ENCODE measurements at regions not wholly inside any gene's neighbourhood (a gene's known extent, or its start where the extent isn't known, plus 50 kb on each side); places are given as distances from the start of the nearest gene placed in this dataset.
"Not testable (repeated sequence)": the region's sequence is repeated elsewhere in the genome, so short reads cannot be mapped to it uniquely, and the experiment has no call there.

DNA sequence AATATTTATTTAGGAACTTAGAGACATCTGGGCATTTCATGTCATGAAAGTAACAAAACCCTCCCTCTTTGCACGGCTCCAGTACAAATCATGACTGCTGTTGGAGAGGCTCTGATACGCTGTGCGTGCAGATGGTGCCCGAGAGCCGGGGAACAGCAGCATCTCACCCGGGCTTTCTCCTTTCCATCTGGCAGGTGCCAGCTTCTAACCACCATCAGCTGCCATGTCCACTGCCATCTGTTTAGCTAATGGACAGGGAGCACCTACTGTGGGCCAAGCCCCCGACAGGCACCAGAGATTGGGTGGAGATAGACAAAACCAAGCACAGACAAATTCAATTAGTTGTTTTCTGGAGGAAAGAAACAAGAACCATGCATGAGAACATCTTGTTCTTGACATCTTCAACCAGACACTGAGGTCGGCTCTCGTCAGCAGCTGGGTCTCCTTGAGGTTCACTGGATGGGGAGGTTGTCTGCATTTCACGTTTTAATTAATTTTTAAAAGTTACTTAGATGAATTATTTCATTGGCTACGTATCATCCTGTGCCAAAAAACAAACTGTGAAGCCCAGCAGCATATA is 323.7 kb downstream of the THBS2 start:
- no peak for DNase-seq

DNA sequence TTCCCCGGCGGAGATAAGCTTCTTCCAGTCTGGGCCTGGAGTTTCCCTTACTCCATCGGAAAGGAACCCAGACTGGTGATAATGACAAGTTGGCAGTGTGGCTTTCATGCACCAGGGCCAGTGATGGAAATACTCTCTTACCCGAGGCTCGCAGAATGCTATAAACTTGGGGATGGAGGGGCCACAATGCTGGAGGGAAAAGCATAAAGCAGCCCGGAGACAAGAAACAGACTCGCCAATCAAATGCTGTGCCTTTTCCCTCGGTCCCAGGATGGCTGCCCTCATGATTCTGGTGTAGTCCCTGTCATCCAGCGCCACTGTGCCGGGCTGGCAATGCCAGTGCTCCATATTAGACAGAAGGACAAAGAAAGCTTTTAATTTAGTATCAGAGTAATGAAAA is 325.6 kb downstream of the THBS2 start:
- no peak for DNase-seq

DNA sequence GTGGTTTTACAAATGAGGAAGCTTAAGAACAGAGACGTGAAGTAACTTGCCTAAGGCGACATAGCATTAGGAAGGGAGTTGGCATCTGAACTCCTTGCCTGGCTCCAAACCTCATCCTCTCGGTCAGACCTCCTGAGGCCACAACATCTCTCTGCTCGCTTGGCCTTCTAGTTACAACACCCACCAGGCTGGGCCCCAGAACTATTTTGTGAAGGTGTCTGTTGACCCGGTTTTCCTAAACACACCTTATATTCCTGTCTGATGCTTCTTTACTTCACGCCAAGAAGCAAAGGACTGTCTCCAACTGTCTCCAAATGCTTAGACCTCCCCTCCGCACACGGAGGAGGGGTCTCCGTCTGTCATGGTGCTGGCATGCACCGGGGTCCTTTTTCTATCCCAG is 326.6 kb downstream of the THBS2 start:
- no peak for DNase-seq

DNA sequence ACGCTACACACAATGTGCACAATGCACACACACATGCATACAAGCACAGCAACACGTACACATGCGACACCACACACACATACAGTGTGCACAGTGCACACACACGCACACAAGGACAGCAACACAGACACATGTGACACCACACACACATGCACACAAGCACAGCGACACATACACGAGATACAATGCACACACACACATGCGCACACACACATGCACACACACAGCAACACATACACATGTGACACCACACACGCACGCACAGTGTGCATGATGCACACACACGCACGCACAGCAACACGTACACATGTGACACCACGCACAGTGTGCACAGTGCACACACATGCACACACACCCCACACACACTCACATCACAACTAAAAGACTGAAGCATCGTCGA is 327.3 kb downstream of the THBS2 start:
- no peak for DNase-seq

DNA sequence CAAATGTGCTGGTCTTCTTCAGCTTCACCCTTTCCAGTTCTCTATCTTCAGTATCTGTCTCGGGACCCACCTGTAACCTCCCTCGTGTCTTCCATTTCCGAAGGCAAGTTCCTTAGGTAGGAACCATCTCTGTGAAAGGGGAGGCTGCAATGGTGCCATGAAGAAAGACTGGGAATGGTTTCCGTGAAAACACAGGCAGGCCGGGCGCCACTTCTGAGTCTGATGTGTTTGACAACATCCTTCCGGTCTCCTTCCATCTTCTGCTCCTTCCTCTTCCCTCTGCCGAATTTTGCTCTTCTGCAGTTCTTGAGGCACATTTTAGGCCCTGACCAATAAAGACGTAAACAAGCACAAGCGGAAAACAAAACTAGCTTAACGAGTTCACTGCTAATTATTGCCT is 328.0 kb downstream of the THBS2 start:
- DNase-seq: no peak

DNA sequence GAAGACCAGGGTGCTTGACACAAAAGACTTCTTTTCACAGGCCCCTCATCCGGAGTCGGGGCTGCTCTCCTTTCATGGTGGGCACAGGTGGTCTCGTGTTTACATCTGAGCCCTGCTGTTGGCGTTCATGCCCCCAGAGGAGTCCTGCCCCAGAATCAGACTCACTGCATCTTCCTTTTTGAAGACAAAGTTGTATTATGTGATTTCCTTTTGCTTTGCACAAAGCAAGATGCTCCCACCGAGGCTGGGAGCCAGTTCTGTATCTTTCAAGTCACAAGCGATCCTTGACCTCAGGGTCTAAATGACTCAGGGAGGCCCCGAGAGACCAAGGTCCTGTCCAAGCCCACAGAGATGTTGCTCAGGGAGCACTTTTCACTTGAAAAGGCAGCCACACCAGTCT is 330.5 kb downstream of the THBS2 start:
- no peak for DNase-seq

DNA sequence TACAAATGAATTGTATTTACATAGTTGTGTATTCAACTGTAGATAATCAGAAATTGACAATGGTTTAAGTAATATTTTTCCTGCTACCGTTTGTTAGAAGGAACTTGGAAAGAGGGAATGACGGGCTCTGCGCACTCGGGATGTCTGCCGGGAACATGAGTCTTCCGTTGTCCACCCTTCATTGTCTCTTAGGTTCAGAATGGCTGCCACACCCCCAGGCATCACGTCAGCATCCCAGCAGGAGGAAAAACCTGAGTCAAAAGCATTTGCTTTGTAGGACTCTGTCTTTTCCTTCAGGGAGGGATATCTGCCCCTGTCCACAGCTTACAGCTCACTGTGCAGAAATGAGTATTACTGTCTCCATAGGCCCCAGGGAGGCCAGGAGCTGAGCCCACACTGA is 331.2 kb downstream of the THBS2 start:
- DNase-seq: no peak

DNA sequence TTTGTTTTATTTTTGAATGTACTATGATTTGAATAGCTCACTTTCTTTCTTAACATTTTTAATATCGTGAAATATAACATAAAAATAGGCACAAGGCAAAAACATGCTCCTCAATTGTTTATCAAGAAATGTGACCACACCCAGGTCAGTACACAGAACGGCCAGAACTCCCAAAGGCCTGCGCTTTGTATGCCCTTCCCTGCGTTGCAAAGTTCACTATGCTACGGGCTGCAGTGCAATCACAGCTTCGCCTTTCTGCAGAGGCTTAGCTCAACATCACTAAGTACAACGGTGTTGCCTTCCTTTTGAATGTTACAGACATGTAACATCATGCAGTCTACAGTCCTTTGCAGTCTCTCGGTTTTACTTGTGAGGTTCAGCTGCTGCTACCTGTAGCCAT is 333.4 kb downstream of the THBS2 start:
- DNase-seq: no peak

DNA sequence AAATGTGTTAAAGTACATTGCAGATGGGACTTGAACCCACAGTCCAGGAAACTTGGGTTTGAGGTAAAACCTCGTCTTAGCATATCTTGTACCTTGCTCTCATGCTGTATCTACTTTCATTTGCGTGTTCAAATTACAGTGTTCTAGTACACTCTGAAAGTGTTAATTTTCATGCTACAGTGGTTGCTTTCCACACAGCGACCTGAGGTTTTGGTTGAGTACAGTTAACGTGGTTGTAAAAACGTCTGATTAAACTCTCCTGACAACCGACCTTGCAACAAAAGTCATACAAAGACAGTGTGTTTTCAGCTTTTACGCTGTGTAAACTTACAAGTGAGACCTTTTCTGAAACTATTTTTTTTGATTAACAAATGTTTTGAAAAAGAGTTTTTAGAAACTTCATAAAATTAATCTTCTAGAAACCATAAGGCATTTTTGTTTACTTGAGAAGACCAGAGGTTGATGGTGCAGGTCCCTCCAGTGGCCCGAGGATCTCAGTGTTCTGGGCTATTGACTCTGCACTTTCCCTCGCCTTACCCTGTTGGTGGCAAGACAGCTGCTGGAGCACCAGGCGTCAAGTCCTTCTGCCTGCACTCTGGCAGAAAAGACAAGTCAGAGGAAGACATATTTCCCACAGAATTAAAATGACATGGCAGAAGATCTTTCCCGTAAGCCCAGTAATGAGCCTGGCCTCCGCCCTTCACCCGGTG is 334.0 kb downstream of the THBS2 start:
- no peak for DNase-seq

DNA sequence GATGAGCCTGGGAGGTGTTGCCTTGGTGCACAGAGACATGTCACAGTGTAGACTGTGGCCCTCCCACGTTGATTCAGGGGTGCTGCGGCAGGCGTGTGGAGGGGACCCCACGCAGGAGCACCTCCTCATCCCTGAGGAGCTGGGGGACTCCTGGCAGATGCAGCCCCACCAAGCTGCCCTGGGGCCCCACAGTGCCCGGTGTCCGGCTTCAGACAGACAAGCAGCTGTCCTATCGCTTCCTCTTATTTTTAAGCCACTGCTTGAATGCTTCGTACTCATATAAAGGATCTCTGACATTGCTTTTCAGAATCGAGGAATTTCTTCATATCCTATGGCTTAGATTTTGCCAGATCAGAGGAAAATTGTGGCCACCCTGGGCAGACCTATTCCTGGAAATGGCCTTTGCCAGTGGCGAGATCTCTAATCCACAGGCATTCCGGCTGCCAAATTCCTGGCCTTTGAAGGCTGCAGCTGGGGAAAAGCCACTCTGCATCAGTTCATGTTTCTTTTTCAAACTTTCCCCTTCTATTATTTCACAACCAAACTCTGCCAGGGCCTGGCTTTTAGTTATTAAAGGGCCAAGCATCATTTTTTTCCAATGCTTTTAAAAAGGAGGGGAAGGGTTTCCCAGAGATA is 337.0 kb downstream of the THBS2 start:
- no peak for DNase-seq

DNA sequence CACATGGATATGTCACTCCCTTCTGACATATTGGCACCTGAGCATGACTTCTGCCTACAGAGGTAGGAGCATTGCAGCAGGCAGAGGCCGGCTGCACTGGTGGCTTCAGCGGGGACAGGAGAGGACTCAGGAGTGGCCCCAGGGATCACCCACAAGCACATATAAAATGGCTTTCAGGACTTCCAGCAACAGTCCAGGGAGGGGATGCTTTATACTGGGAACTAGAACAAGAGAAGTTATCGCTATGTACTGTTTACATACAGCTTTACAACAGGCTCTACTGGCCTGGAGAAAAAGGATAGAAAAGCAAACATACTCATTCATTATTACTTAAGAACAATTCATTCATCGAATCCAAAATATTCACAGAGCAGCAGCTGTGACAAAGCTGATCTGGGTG is 337.8 kb downstream of the THBS2 start:
- DNase-seq: no peak

DNA sequence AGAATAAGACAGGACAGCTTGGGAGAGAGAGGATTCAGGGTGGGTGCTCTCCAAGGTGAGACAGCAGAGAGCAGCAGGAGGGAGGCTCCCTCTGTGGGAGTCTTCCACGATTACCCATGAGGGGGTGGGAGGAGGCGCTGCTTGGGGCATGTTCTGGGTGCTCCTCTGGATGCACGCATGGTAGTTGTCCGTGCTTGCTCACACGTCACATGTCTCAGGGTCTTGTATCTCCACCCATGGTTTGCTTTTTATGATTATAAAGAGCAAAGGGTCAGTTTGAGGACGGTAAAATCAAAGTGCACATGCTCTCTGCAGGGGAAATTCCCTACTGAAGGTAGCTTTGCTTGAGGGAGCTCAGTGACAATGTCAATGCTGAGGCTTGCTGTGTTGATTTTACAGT is 338.4 kb downstream of the THBS2 start:
- no peak for DNase-seq

DNA sequence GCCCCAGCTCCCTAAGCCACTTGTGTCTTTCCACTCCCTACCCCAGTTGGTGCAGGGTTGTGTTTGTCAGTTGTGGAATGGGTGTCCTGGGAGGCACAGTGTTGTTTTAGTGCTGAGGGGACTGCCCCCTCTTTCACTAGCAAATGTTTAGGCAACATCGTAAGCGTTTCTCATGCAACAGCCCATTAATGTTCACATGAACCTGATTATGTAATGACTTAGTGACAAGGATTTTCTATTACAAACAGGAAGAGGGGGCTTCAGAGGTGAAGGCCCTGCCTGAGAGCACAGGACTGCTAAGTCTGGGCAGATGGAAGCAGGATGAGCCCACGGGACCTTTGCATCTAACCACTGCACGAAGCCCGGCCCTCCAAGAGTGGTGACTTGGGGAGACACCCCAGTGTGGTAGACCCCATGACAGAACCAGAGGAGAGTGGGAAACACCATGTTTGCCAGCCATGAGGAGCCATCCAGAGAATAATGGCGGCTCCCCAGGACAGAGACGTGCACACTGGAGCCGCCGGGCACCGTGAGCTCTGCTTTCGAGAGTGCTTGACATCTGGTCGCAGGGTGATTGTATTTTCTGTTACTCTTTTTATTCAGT is 339.7 kb downstream of the THBS2 start:
- DNase-seq: no peak

DNA sequence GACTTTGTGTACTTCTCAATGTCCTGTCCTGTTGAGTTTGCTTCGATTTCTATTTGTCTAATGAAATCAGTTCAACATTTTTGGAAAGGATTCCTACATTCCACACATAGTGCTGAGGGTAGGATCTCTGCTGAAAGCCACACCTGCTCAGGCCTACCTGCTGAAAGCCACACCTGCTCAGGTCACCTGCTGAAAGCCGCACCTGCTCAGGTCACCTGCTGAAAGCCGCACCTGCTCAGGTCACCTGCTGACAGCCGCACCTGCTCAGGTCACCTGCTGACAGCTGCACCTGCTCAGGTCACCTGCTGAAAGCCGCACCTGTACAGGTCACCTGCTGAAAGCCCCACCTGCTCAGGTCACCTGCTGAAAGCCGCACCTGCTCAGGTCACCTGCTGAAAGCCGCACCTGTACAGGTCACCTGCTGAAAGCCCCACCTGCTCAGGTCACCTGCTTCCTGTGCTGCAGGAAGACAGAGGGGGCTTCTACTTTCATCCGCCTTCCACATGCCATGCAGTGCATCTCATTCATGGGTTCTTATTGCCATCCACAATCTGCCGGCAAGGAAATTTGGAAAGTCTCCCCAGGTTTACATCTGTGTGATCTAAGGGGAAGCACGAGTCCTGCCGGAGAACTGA is 340.3 kb downstream of the THBS2 start:
- not testable (repeated sequence) for DNase-seq

DNA sequence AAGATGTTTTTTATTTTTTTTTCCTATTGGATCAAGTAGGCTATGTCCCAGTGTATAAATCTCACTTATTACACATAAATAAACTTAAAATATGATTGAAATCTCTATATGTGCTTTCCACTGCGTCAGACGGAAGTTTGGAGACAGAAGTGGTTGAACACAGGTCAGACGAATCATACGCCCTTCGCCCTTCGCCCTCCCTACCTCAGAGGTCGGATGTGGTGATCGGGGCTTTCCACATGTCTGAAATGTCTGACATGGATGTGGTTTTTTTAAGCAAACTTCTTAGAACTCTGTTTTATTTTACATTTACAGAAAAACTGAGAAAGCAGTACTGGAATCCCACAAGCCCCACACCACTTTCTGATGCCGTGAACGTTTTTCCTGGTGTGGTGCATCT is 344.4 kb downstream of the THBS2 start:
- no peak for DNase-seq

DNA sequence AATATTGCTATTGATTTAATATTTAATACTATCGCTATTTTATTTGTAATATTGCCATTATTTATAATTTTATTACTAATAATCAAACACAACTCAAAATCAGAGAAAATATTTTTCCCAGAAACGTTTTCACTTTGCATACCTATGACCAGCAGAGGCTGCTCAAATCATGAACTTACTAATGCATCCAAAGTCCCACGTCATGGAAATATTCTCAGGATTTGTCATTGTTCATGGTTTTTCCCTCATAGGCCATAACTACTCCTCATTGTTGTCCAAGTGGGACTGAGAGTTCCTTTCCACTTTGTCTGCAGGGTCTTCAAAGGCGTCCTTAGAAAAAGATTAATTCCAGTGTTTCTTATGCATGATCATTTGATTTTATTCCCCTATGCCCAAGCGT is 344.8 kb downstream of the THBS2 start:
- DNase-seq: no peak

DNA sequence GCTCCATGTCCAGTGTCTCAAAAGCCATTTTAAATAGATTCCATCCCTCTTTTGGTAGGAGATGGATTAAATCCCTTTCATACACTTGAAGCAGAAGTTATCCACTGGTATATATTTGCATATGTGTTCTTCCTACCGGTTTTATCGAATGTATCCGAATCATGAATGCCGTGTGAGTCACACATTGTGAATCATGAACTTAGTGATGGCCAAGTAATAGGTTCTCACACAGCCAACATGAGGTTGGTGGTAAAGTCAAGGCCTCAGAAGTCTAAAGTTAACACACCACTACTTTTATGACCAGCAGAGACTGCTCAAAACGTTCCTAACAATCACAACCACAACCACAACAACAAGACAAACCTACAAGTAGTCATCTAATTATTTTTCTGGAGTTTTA is 345.5 kb downstream of the THBS2 start:
- DNase-seq: no peak

DNA sequence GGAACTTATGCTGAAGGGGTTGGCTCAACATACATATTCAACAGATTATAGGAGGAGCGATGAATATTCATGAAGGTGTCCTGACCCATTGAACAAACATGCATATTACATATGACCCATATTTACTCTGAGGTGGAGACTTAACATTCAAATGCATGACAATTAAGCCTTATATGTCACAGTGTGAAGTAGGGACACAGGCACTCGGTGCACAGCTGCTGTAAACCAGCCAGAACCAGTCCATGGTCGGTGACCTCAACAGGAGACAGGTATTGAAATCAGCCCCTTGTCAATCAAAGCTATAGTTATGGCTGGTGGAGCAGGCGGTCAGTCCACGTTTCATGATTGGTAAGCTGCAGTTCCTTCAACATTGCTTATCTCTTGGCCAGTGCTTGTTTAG is 347.3 kb downstream of the THBS2 start:
- no peak for DNase-seq

DNA sequence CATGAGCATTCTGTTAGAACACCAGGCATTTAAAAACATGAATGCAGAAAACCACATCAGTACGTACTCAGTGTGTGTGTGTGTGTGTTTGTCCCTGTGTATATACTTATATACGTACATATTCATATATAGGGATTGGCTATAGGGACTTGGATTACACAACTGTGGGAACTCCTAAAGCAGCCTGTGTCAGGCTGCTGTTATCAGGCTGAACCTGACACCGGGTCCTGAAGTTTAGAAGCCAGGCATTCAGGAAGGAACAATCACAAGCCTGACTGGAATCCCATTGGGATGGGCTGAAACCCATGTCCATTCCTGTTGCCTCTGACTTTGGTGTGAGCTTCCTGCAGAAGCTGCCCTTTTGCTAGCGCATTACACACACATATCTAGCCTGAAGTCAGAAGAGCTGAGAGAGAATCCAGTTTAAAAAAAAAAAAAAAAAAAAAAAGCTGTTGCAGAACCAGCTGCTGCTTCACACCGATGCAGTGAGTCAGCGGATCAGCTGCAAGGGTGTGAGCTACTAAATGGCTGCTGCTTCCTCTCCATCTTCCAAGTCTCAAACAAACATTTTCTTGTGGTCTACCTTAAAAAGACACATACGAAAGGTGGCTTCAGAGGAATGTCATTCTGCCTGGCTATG is 348.1 kb downstream of the THBS2 start:
- no peak for DNase-seq

DNA sequence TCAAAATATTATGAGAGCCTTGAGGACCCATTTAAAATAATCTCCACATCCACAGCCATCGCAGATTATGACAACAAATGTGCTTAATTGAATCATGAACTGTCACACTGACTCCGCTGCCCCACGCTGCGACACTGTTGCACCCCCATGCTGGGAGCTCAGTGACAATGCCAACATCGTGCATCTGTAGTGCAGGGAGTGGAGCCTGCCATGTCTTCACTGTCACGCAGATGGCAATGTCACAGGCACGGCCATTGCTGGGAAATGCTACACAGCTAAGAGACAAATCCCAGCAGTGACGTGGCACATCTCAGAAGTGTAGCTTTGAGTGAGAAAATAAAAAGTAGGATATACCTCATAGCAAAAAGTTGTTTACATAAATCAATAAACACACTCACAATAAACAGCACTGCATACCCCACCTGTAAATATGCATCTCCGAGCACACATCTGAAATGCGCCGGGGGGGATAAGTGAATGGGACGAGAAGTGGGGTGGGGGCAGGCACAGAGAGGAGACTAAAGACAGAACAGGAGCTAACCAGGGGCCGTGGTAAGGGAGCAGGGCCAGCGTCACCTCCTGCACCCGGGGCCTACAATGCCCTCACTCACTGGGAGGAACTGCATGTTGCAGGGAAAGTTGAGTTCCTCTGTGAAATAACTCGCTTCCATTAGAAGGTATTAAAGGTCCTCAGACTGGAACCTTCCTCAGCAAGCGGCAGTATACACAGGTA is 349.9 kb downstream of the THBS2 start:
- no peak for DNase-seq

DNA sequence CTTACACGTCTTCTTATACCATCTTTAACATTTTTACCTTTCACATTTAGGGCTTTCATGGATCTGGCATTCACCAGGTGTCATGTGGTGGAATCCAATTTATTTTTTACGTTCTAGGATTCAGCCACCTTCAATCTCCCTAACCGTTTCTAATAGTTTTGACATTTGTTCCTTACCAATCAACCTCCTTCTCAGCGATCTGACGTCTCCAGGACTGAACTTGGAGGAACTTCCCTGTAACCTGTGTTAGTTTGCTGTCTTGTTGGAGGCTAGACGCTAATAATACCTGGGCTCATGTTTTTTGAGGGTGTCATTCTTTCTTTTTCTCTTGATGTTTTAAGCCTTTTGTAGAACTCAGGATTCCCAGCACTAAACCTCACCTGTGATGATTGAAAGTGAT is 351.6 kb downstream of the THBS2 start:
- no peak for DNase-seq

DNA sequence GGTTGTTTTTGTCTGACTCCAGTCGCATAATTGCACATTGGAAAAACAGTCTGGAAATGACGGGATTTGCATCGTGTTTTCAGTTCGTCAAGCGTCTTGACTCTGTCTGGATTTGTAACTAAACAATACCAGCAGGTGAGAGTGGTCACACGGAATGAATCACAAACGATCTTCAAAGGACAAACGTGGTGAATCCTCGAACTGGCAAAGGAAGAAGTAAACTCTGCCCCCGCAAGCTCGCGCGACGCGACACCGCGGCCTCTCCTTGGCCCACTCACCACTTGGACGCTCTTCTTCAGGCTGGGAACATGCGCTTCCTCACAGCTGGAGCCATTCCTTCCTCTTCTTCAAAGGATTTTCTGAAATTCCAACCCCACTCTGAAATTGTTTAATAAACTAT is 352.6 kb downstream of the THBS2 start:
- no peak for DNase-seq

DNA sequence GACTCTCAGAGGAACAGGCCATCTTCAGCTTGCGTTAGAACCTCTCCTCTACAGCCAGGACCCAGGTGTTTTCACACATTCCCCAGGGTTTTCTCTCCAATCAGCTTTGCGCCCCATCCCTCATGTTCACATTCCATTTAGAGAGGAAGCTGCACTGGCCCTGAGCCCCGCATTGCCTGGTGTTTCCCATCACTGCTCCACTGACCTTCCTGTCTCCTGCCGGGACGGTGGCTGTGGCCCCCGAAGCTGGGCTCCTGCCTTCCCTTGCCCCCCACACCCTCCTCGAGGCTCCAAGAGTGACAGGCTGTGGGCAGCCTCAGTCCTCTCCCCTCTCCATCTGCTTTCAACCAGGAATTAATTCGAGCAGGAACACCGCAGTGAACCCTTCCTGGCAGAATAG is 357.3 kb downstream of the THBS2 start:
- no peak for DNase-seq

Measured in stimulated activated CD4-positive, alpha-beta T cell treated with anti-CD3 and anti-CD28 coated beads, Interleukin-2, amount 100 ng/mL, for 48 hours (primary cell).